ENCODE measurements at regions not wholly inside any gene's neighbourhood (a gene's known extent, or its start where the extent isn't known, plus 50 kb on each side); places are given as distances from the start of the nearest gene placed in this dataset.

DNA sequence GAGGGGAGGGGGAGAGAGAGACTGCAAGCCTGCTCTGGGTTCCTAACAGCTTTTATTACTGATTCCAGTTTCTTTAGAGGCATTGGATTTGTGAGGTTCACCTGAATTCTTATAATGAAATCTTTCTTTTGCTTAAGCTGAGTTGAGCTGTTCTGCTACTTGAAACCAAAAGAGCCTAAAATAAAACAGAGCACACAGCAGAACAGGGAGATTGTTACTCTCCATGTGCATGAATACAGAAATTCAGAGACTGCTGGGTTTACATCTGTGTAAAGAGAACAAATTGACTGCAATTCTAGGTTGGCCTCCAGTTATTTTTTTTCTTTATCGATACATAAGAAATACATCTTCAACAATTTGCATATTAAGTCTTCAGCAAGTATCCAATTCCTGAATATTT, 168.8 kb upstream of the NRIP1 start:
- no peaks in the 10 kb centered on the region for H3K79me2 ChIP-seq (ENCODE audit: insufficient read depth)
- no peak overlapping the region for H2AFZ ChIP-seq
- in situ Hi-C loops (cut with MboI) = no loop called here
- DNase-seq = no peak
- no peak for TF ChIP-seq EZH2phosphoT487 (IDR thresholded peaks at IDR 0.05; ENCODE audit: insufficient read depth, low read depth)
- TF ChIP-seq EZH2 (IDR thresholded peaks at IDR 0.05; ENCODE audit: insufficient read depth, poor library complexity, severe bottlenecking) = no peak
- H4K20me1 ChIP-seq (ENCODE audit: insufficient read depth) = no peaks in the 10 kb centered on the region
- no peak overlapping the region for H3K4me3 ChIP-seq
- no peaks in the 10 kb centered on the region for H3K27me3 ChIP-seq (replicated peaks; ENCODE audit: insufficient read depth)
- 95 to 97% methylated on average over 1 of the region's 1 CpG for WGBS, 2 experiments (ENCODE audit: low coverage in 1 of 2, low lambda C conversion rate in 2 of 2, missing lambda C conversion rate in 2 of 2)
- H3K36me3 ChIP-seq (ENCODE audit: low read depth) = no peaks in the 10 kb centered on the region
- no peak overlapping the region for H3K9ac ChIP-seq
- no peak overlapping the region for H3K4me2 ChIP-seq (ENCODE audit: unreplicated experiment)
- H3K27ac ChIP-seq = no peak overlapping the region
- H3K4me1 ChIP-seq (ENCODE audit: insufficient read depth) = no peaks in the 10 kb centered on the region
- H3F3A ChIP-seq (ENCODE audit: insufficient read depth) = no peaks in the 10 kb centered on the region
- H3K9me2 ChIP-seq (ENCODE audit: insufficient read depth) = no peaks in the 10 kb centered on the region
- H3K9me3 ChIP-seq (ENCODE audit: low read depth) = no peaks in the 10 kb centered on the region

DNA sequence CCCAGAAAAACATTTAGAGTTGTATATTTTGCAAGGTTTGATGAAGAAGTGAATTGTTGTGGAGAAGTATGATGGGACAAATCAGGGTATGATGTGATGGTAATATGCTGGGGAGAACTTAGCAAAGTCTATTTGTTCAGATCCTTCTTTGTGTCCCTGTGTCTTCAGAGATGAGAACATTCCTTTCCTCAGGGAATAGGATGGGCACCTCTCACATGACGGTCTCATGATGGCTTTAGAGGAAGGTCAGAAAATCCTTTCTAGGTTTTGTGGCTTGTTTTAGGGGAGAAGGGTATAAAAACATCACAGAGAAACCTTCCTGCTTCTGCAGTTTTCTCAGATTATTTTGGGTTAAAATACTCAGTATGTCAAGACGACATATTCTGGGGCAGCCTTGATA, 171.3 kb upstream of the NRIP1 start:
- no peaks in the 10 kb centered on the region for H3F3A ChIP-seq (ENCODE audit: insufficient read depth)
- no peaks in the 10 kb centered on the region for H3K9me3 ChIP-seq (ENCODE audit: low read depth)
- no peak overlapping the region for H3K4me2 ChIP-seq (ENCODE audit: unreplicated experiment)
- TF ChIP-seq EZH2 (IDR thresholded peaks at IDR 0.05; ENCODE audit: insufficient read depth, poor library complexity, severe bottlenecking) (no peak), EZH2phosphoT487 (IDR thresholded peaks at IDR 0.05; ENCODE audit: insufficient read depth, low read depth) (no peak)
- no peak overlapping the region for H3K4me3 ChIP-seq
- H3K9ac ChIP-seq = no peak overlapping the region
- H4K20me1 ChIP-seq (ENCODE audit: insufficient read depth) = no peaks in the 10 kb centered on the region
- H3K4me1 ChIP-seq (ENCODE audit: insufficient read depth) = no peaks in the 10 kb centered on the region
- 77 to 83% methylated on average over 2 of the region's 2 CpGs for WGBS, 2 experiments (ENCODE audit: low coverage in 1 of 2, low lambda C conversion rate in 2 of 2, missing lambda C conversion rate in 2 of 2)
- H3K27me3 ChIP-seq (replicated peaks; ENCODE audit: insufficient read depth) = no peaks in the 10 kb centered on the region
- no peak overlapping the region for H3K27ac ChIP-seq
- no peaks in the 10 kb centered on the region for H3K9me2 ChIP-seq (ENCODE audit: insufficient read depth)
- DNase-seq = no peak
- no peaks in the 10 kb centered on the region for H3K36me3 ChIP-seq (ENCODE audit: low read depth)
- in situ Hi-C loops (cut with MboI) = no loop called here
- no peaks in the 10 kb centered on the region for H3K79me2 ChIP-seq (ENCODE audit: insufficient read depth)
- no peak overlapping the region for H2AFZ ChIP-seq

DNA sequence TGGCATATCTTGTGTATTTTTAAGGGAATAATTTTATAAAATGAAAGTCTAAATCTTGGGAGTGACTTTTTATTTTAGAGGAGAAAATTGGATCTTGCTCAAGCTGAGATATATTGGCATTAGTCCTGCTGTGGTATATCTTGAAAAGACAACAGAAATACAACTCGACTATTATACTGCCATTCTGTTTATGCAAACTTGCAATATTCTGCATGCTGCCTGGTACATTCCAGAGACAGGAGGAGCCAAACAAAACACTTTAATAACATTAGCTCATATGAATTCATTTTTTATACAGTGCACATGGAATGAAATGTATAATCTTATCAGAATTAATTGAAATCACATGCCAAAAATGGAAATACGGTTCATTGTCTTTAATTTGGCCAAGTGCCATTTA, 176.0 kb upstream of the NRIP1 start:
- H3K4me1 ChIP-seq (ENCODE audit: insufficient read depth) = 0 out of 2 replicates have a peak, but pooled peaks cover 7% of the 10 kb centered on the region
- no peak overlapping the region for H3K9ac ChIP-seq
- H3K36me3 ChIP-seq (ENCODE audit: low read depth) = no peaks in the 10 kb centered on the region
- no peak for TF ChIP-seq EZH2phosphoT487 (IDR thresholded peaks at IDR 0.05; ENCODE audit: insufficient read depth, low read depth)
- TF ChIP-seq EZH2 (IDR thresholded peaks at IDR 0.05; ENCODE audit: insufficient read depth, poor library complexity, severe bottlenecking) = no peak
- no peaks in the 10 kb centered on the region for H3K27me3 ChIP-seq (replicated peaks; ENCODE audit: insufficient read depth)
- 11 to 17% methylated on average over 2 of the region's 2 CpGs for WGBS, 2 experiments (ENCODE audit: low coverage in 1 of 2, low lambda C conversion rate in 2 of 2, missing lambda C conversion rate in 2 of 2)
- H3K9me2 ChIP-seq (ENCODE audit: insufficient read depth) = no peaks in the 10 kb centered on the region
- no peak for DNase-seq
- in situ Hi-C loops (cut with MboI) = no loop called here
- no peaks in the 10 kb centered on the region for H3K79me2 ChIP-seq (ENCODE audit: insufficient read depth)
- H3K4me3 ChIP-seq = no peak overlapping the region
- H3F3A ChIP-seq (ENCODE audit: insufficient read depth) = no peaks in the 10 kb centered on the region
- no peaks in the 10 kb centered on the region for H4K20me1 ChIP-seq (ENCODE audit: insufficient read depth)
- no peak overlapping the region for H3K27ac ChIP-seq
- no peak overlapping the region for H3K4me2 ChIP-seq (ENCODE audit: unreplicated experiment)
- H3K9me3 ChIP-seq (ENCODE audit: low read depth) = no peaks in the 10 kb centered on the region
- H2AFZ ChIP-seq = no peak overlapping the region

- H3K4me3 ChIP-seq = no peak overlapping the region
- H3F3A ChIP-seq (ENCODE audit: insufficient read depth) = no peaks in the 10 kb centered on the region
- in situ Hi-C loops (cut with MboI) = no loop called here
- no peak overlapping the region for H3K4me2 ChIP-seq (ENCODE audit: unreplicated experiment)
- DNase-seq = no peak
- 75 to 82% methylated on average over 2 of the region's 2 CpGs for WGBS, 2 experiments (ENCODE audit: low coverage in 1 of 2, low lambda C conversion rate in 2 of 2, missing lambda C conversion rate in 2 of 2)
- H3K9ac ChIP-seq = no peak overlapping the region
- TF ChIP-seq EZH2phosphoT487 (IDR thresholded peaks at IDR 0.05; ENCODE audit: insufficient read depth, low read depth) (no peak), EZH2 (IDR thresholded peaks at IDR 0.05; ENCODE audit: insufficient read depth, poor library complexity, severe bottlenecking) (no peak)
- no peak overlapping the region for H2AFZ ChIP-seq
- 0 out of 2 replicates have a peak, but pooled peaks cover 7% of the 10 kb centered on the region for H3K4me1 ChIP-seq (ENCODE audit: insufficient read depth)
- H4K20me1 ChIP-seq (ENCODE audit: insufficient read depth) = no peaks in the 10 kb centered on the region
- no peaks in the 10 kb centered on the region for H3K9me3 ChIP-seq (ENCODE audit: low read depth)
- H3K27me3 ChIP-seq (replicated peaks; ENCODE audit: insufficient read depth) = no peaks in the 10 kb centered on the region
- H3K27ac ChIP-seq = no peak overlapping the region
- no peaks in the 10 kb centered on the region for H3K79me2 ChIP-seq (ENCODE audit: insufficient read depth)
- no peaks in the 10 kb centered on the region for H3K36me3 ChIP-seq (ENCODE audit: low read depth)
- no peaks in the 10 kb centered on the region for H3K9me2 ChIP-seq (ENCODE audit: insufficient read depth)
These were observed 177.4 kb upstream of the NRIP1 start for GRCh38 chr21:15241997-15242736.
